NOMO-1 treated with DMSO at 0.1 percent for 48 hours (cell line): ENCODE measurements at regions not wholly inside any gene's neighbourhood (a gene's known extent, or its start where the extent isn't known, plus 50 kb on each side); places are given as distances from the start of the nearest gene placed in this dataset.
A peak's percentile ranks its signal among the peaks of the same experiment; 100 is the strongest.

Source experiments
- DNase-seq: peaks from one replicate; lab custom pipeline; 2025; ENCODE audit not compliant: unreplicated experiment; lab: John Stamatoyannopoulos, UW

DNA sequence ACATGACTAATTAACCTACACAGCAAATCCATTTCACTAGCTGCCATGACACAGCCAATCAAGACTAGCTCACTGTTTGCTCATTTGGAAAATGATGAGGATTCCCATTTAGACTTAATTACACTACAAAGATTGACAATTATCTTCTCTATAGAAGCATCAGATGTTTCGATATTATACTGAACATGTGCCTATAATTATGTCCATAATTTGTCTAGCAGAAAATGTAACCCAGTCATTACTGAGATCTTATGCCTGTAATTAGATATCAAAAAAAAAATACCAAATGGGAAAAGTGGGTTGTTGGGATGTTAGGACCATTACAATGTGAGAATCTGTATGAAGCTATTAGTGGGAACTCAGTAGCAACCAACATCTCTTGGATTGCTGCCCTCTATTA, 344.2 kb upstream of the MCTP2 start:
- no peak for DNase-seq

DNA sequence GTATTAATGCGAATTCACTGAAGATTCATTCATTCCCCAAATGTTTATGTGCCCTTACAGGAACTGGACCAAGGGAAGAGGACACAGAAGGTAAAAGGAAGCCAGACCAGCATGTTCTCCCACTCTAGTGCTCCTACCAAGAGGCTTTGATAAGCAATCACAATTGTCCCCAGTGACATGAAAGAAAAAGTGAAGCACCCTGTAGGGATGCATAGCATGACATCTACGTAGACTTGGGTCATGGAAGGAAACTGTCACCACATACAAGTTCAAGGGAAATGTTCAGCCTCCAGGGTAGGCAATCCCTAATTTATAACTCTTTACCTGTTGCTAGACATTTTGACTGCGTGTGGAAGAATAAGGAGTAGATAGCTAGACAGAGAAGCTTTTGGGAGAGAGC, 348.6 kb upstream of the MCTP2 start:
- no peak for DNase-seq

DNA sequence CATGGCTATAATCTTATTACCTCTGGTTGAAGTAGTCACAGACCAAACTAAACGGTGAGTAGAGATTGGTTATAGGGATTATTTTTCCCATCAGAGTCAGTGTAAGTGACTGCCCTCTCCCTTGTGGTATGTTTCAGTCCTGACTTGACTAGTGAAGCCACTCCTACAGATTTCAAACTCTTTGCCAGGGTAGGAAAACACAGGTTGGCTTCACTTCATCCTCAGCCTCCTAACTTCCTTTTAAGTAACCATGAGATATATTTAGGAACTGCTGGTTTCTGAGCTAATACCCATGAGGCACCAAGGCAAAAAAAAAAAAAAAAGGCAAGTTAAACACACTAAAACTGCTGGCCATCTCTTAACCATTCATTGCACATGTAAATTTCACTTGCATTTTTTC, 349.2 kb upstream of the MCTP2 start:
- DNase-seq: peak; percentile 19

DNA sequence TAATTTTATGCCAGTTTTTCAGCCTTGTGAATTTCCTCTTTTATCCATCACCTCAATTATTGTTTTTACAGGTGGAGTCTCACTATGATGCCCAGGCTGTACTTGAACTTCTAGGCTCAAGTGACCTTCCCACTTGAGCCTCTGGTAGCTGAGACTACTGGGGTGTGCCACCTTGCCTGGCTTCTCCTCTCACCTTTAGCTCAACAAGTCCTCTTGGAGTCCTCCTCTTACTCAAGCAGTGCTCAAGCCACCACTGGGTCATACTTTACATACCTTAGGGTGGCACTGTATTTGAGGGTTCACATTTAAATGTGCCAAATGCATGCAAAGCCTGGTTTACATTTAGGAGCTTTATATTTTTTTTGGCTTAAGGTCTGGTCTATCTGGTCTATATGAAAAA, 350.1 kb upstream of the MCTP2 start:
- DNase-seq: no peak

DNA sequence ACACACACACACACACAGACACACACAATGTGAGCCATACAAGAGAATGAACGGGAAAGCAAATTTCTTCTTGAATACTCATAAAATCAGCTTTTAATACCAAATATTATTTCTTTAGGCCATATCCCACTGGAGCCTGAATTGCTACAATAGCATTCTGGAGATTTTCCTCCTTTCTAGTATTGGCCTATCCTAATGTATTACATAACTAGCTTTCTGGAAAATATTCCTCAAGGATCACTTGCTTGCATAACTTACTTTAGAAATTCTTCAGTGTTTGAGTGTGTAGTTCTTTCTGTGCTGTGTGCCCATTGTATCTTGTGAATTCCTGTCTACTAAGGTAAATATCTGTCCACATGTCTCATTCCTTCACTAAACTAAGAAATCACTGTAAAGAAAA, 351.0 kb upstream of the MCTP2 start:
- no peak for DNase-seq

DNA sequence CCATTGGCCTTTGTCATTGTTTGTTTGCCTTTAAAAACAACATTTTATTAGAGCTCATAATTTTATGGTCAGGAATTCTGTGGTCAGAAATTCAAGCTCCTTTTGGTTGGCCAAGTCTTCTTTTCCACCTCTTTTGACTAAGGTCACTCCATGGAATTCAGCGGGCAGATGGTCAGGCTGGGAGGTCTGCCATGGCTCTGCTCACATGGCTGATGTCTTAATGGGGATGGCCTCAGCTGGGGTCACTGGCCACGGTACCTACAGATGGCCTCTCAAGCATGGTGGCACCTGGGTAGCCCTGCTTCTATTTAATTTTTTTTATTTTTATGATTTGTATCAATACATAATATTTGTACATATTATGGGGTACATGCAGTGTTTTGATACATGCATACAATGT, 360.8 kb upstream of the MCTP2 start:
- DNase-seq: no peak

DNA sequence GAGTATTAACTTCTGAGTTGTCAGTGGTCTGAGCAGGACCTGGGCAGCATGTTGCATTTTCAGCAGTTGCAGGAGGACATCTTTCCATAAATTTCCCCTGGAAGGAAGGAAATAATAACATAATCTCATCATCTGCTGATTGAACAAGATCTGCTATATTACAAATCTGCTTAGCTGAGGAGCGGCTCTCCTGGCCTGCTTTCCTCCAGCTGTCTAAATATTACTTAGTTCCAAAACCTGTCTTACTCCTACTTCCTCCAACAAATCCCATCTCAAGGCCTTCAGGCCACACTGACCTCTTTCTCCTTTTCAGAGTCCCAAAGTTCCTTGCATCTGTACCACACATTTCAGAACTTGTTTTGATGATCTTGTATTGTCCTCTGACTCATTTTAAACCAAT, 364.4 kb upstream of the MCTP2 start:
- DNase-seq: no peak

DNA sequence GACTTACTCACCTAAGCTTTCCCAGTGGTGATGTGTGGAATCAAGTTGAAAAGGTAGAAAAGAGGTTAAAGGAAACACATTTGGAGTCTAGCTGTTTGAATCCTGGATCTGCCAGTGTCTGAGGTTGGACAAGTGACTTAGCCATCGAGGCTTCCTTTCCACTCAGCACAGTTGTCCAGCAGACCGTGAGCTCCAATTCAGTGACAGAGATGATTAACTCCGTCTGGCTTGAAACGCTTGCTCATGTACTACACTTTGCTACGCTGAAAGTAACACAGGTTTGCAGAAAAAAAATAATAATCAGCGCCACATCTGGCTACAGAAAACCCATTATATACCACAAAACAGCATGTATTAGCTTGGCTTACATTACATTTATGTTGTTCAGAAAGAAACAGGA, 364.9 kb upstream of the MCTP2 start:
- no peak for DNase-seq

DNA sequence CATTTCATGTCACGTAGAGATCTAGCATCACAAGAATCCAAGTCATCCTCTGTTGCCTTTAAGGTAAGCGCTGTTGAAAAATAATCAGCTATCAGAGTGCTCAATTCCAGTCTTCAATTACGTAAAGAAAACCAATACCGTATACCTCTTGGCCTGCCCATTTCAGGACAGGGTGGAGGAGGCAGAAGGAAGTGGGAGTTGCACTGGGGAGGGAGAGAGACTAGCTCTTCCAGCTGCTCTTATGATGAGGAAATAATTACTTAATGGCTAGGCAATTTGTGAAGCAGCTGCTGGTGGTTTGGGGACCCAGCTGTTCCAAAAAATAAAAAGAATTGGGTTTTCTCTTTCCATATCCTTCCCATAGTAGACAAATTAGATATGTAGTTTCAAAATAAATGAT, 365.8 kb upstream of the MCTP2 start:
- peak; percentile 83 for DNase-seq

DNA sequence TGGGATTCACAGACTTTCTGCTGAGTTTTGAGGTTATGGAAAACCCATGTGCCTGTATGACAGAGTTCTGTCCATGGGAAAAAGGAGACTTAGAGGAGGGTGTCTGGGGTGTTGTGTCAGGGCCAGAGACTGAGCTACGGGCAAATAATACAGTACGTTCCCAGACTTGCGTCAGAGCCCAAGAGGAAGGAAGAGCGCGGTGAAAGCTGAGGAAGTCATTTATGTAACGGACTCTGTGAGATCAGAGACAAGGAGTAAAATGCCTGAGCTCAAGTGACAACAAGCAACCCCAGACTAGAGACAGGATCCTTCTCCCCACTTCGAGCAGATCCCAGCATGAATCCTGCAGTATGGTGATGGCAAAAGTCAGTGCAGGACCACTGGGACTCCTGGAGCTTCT, 368.6 kb upstream of the MCTP2 start:
- DNase-seq: peak; percentile 85

DNA sequence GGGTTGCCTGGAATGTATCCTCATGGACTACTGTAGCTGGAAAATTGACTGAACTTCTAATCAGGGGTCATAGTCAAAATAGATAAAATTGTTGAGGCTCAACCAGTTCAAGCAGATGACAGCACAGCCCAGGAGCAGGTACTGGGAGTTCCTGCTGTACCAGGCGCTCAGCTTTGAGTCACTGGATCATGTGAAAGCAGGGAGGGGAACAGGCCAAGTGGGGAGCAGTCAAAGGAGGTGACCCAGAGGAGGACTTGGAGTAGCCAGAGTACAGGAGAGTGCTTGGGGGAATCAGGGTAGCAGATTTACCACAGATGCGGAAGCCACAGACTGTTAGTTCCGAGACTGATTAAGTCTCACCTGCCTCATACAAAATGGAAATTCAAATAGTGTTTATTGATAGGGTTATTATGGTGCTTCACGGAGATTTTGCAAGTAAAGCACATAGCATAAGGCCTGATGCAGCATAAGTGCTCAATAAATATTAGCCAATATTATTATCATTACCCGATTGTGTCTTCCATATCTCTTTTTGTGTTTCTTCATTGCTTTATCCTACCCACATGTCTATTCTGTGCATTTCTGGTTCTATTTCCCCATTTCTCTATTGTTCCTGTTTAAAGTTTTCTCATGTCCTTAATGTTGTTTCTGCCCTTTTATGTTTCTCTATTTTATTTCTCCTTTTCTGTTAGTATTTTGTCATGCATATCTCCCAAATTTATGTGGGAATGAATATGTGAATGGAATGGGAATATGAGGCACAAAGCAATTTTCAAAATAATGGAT, 369.2 kb upstream of the MCTP2 start:
- peak; percentile 69 for DNase-seq

DNA sequence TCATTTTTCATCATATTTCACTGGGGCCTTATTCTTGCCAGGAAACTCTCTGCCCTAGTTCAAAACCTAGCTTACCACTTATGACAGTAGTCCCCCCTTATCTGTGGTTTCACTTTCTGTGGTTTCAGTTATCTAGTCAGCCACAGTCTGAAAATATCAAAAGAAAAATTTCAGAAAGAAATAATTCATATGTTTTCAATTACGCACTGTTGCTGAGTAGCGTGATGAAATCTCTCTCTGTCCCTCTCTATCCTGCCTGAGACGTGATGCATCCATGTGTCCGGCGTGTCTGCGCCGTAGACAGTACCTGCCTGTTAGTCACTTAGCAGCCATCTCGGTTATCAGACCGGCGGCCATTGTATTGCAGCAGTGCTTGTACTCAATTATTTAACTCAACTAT, 369.9 kb upstream of the MCTP2 start:
- DNase-seq: no peak

DNA sequence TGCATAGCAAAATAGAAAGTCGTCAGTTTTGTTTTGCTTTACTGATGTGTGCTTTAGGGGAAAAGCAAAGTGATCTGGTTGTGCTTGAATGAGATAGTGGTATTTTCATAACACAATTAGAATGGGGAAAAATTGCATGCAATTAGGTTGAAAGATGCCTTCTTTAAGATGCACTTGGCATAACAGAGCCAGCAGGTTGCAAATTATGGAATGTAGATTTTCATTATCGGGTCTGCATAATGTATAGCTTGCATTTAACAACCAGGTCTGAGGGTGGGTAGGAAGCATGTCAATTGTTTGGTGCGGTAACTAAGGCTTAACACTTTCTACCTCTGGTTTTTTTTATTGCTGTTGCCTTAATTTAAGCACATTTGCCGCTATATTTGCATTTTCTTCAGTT, 370.7 kb upstream of the MCTP2 start:
- no peak for DNase-seq

DNA sequence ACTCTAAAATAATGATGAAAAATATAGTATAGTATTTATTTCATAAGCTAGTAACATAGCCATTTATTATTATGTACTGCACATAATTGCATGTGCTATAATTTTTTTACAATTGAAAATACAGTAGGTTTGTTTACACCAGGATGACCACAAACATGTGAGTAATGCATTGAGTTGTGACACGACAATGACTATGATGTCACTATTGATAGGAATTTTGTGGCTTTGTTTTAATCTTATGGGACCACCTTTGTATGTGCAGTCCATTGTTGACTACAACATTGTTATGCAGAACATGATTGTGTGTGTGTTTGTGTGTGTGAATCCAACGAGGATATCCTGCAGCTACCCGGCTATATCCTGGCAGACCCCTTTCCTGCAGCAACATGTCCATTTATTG, 372.2 kb upstream of the MCTP2 start:
- no peak for DNase-seq

DNA sequence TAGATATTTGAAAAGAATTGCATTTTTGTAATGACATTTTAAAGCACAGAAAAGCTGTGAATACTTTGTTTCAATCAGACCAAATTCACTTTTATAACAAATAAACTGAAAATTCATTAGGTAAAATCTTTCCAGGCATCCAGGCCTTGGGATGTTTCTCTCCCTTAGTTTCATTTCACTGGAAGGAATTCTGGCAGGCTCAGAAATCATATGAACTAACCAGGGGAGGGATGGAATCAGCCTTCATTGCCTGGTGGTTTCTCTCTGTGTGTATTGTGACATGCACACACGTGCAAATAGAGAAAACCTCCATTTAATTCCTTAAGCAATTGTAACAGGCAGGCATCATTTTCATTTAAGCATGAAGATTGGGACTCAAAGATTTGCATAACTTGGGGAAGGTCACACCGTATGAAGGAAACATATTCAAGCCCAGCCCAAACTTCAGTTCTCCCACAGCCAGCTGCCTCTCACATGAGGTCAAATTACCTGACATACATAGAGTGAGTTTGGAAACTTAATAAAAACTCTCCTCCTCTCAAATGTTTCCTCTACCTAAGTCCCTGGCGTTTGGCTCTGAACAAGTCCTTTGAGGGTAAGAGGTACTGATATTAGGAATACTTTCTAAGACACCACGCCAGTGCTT, 376.1 kb upstream of the MCTP2 start:
- no peak for DNase-seq

DNA sequence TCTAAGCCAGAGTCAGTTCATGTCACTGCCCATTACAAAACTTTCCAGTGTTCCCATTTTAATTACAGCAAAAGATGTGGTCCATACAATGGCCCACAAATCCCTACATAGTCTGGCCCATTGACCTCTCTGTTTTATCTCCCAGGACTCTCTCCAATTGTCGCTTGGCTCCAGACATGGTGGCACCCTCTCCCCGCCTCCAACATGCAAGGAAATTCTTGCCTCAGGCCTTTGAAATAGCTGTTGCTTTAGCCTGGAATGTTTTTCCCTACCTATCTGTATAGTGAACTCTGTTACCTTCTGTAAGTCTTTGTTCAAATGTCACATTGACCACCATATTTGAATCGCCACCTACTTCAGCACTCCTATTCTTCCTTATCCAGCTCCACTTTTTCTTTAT, 377.3 kb upstream of the MCTP2 start:
- DNase-seq: no peak

DNA sequence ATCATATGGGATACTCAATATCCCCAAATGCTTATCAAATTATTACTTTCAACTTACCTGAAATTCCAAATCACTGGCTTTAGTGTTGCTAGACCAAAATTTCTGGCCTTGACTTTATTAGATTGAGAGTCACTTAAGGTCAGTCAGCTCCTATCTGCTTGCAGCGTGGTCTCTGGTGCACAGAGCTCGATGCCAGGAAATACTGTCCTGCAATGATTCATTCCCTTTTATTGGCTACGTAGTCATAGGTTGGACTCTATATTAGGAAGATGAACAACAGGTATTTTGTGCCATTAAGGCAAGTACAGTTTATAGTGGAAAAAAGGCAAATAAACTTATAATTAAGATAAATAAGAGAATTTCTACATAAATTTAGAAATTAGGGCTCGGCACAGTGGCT, 378.6 kb upstream of the MCTP2 start:
- no peak for DNase-seq

DNA sequence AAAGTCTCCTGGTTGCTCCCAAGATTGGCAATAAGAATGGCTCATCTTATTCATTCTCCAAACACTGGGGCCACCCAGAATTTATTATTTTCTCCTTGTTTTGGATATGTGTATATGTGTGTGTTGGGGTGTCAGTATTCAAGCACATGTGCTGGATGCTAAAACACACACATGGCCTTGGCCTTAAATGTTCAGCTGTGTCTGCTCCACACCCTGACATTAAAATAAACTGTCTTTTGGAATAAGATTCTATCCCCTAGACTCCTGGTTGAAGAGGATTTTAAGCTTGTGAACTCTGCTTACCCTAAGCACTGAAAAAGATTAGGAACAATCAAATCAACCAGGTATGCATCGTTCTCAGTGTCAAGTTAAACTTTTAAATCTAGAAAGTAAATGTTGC, 382.9 kb upstream of the MCTP2 start:
- DNase-seq: no peak

DNA sequence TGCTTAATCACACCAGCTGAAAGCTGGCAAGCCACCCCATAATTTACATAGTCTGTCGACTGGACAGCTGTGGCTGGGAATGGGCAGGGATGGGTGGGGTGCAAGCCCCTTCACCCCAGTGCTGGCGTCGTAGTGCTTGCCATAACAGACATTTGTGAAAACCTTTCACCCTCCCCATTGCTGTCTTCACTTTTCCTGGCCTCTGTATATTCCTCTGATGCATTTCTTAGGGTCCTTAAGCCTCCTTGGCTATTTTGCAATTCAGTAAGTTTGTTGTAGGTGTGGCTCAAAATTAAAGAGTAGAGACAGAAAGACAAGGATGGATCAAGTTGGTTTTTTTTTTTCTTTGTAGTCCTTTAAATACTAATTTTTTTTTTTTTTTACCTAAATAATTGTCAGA, 383.3 kb upstream of the MCTP2 start:
- DNase-seq: no peak

DNA sequence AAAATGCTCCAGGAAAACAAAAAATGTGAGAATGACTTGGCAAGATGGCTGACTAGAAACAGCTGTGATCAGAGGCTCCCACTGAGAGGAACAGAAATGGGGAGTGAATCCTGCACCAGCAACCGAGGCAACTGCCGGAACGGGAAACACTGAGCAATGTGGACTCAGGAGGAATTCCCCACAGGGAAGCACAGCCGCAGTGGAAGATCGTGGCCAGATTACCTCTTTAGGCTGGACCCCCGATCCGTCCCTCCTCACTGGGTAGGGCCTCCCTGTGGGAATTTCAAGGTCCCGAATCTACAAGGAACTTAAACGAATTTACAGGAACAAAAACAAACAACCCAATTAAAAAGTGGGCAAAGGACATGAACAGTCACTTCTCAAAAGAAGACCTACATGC, 385.2 kb upstream of the MCTP2 start:
- no peak for DNase-seq

DNA sequence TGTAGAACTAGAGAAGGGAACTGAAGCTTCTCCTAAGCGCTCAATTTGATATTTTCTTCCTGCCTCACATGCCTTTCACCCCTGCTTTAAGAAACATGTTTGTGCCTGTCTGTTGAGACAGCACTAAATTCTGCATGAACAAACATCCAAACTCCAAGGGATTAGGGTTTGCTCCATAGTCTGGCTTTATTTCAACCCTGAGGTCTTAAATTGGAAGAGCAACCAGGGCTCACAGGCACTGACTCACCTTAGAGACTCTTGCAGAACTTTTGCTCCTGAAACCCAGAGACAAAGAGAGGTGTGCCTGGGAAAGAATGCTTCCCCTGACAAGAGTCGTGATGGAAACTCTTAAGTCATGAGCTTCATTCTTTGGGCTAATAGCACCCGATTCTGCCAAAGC, 393.9 kb upstream of the MCTP2 start:
- no peak for DNase-seq

DNA sequence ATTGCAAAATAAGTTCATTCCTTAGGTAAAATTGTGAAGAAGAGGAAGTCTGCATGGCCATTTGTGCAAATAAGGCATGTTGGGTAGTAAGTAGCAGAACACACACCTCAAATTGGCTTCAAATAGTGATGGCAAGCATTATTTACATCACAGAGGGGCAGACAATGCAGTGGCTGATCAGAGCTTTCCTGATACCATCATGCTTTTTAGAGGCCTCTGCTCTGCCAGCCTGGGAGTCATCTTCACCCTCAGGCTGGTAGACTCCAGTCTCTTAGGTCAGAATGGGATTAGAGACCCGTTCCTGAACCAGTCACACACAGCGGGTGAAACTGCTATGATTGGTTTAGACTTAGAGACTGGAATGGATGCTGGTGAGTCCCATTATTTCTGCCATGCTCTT, 396.0 kb upstream of the MCTP2 start:
- no peak for DNase-seq

DNA sequence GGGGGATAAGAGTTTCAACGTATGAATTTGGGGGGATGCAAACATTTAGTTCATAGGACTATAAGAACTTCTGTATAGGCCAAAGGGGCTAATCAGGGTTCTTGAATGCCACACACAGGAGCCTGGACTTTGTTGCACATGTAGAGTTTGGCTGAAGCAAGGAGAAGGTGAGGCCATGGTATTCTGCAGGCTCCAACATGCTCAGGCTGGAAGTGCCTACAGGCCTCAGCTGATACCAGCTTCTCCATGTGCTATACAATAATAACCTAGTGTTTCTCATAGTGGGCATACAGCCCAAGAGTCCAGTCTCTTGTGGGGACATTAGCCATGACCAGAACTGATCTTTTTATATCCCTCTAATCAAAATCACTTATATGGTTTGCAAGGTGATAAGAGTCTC, 399.7 kb upstream of the MCTP2 start:
- no peak for DNase-seq
